ENCODE measurements at regions not wholly inside any gene's neighbourhood (a gene's known extent, or its start where the extent isn't known, plus 50 kb on each side); places are given as distances from the start of the nearest gene placed in this dataset.

DNA sequence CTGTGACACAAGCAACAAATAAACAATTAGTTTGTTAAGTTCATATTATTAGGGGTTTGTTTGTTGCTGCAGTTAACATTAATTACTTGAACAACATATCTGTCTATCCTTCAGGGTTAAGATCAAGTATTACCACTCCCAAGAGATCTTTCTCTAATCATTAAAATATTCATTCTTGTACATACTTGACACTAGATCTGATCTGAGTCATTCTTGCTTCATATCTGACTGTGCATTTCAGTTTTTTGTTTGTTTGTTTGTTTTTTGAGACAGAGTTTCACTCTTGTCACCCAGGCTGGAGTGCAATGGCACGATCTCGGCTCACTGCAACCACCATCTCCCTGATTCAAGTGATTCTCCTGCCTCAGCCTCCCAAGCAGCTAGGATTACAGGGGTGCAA, 613.3 kb upstream of the PLXNA2 start:
- no peak overlapping the region for H3K4me3 Mint-ChIP-seq

DNA sequence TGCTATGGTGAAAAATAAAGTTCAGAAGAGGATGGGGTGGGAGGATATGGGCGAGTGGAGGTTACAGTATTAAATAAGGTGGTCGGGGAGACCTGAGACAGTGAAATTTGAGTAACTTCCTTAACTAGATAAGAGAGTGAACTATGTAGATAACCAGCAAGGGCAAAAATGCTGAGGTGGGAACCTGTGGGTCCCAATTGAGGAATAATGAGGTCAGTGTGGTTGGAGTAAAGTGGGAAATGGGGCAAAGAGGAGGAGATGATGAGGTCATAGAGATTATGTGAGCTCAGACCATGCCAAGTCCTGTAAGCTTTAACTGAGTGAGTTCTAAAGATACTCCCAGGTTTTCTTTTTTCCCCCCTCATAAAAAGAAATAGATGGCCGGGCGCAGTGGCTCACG, 614.6 kb upstream of the PLXNA2 start:
- TF ChIP-seq, protein P1, sequence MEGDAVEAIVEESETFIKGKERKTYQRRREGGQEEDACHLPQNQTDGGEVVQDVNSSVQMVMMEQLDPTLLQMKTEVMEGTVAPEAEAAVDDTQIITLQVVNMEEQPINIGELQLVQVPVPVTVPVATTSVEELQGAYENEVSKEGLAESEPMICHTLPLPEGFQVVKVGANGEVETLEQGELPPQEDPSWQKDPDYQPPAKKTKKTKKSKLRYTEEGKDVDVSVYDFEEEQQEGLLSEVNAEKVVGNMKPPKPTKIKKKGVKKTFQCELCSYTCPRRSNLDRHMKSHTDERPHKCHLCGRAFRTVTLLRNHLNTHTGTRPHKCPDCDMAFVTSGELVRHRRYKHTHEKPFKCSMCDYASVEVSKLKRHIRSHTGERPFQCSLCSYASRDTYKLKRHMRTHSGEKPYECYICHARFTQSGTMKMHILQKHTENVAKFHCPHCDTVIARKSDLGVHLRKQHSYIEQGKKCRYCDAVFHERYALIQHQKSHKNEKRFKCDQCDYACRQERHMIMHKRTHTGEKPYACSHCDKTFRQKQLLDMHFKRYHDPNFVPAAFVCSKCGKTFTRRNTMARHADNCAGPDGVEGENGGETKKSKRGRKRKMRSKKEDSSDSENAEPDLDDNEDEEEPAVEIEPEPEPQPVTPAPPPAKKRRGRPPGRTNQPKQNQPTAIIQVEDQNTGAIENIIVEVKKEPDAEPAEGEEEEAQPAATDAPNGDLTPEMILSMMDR (IDR thresholded peaks at IDR 0.05), result no peak
- Histone ChIP-seq H2AFZ (ENCODE audit: insufficient read depth, low read depth, low read length, poor library complexity, severe bottlenecking) (no peak overlapping the region), H3K9me3 (replicated peaks in 1 of 2; ENCODE audit: control insufficient read depth in 1 of 2, insufficient read depth in 1 of 2, low read length in 2 of 2) (no peaks in the 10 kb centered on the region), H3K36me3 (replicated peaks in 1 of 2; ENCODE audit: control insufficient read depth in 1 of 2, insufficient read depth in 2 of 2, low read length in 2 of 2) (no peaks in the 10 kb centered on the region), H3K9ac (ENCODE audit: insufficient read depth, low read length, poor library complexity, severe bottlenecking) (no peak overlapping the region), H3K4me2 (replicated peaks; ENCODE audit: extremely low read depth, low read length, poor library complexity, severe bottlenecking) (no peak overlapping the region), H3K4me3 (replicated peaks in 1 of 3; ENCODE audit: low read depth in 2 of 3, low read length in 3 of 3) (no peak overlapping the region), H3K27me3 (ENCODE audit: control insufficient read depth in 2 of 2, insufficient read depth in 2 of 2, low read length in 2 of 2) (no peaks in the 10 kb centered on the region), H3K4me1 (ENCODE audit: control insufficient read depth in 1 of 2, insufficient read depth in 2 of 2, low read length in 2 of 2) (no peaks in the 10 kb centered on the region), H3K27ac (ENCODE audit: low read depth in 1 of 2, low read length in 2 of 2) (no peak overlapping the region), H3K79me2 (ENCODE audit: insufficient read depth, low read length) (no peaks in the 10 kb centered on the region), H4K20me1 (ENCODE audit: insufficient read depth, low read length) (no peaks in the 10 kb centered on the region)
- Mint-ChIP-seq H3K4me1 (no peaks in the 10 kb centered on the region), H3K9me3 (peaks cover 0 to 13% (median 5%) of the 10 kb centered on the region in 7 donors), H3K27ac (no peak overlapping the region), H3K4me3 (no peak overlapping the region), H3K27me3 (ENCODE audit: low read depth in 3 of 3) (peaks cover 0 to 3% (median 1%) of the 10 kb centered on the region in 3 donors), H3K36me3 (no peaks in the 10 kb centered on the region)
- intact Hi-C loops (cut with micrococcal nuclease), result no loop called here
- DNase-seq, result no peak
- WGBS (ENCODE audit: insufficient coverage), result no CpG with 5 or more reads among the region's 5 CpGs

More for the DNA sequence above, 613.3 kb upstream of the PLXNA2 start:
- no peaks in the 10 kb centered on the region for H3K9me3 ChIP-seq (replicated peaks in 1 of 2; ENCODE audit: control insufficient read depth in 1 of 2, insufficient read depth in 1 of 2, low read length in 2 of 2)
- no CpG with 5 or more reads among the region's 2 CpGs for WGBS (ENCODE audit: insufficient coverage)
- H3K27ac Mint-ChIP-seq, result no peak overlapping the region
- no peaks in the 10 kb centered on the region for H3K27me3 ChIP-seq (ENCODE audit: control insufficient read depth in 2 of 2, insufficient read depth in 2 of 2, low read length in 2 of 2)
- H3K79me2 ChIP-seq (ENCODE audit: insufficient read depth, low read length), result no peaks in the 10 kb centered on the region
- no peak overlapping the region for H3K9ac ChIP-seq (ENCODE audit: insufficient read depth, low read length, poor library complexity, severe bottlenecking)
- peaks cover 0 to 3% (median 0%) of the 10 kb centered on the region in 3 donors for H3K27me3 Mint-ChIP-seq (ENCODE audit: low read depth in 3 of 3)
- no peaks in the 10 kb centered on the region for H3K4me1 ChIP-seq (ENCODE audit: control insufficient read depth in 1 of 2, insufficient read depth in 2 of 2, low read length in 2 of 2)
- peaks cover 0 to 11% (median 5%) of the 10 kb centered on the region in 7 donors for H3K9me3 Mint-ChIP-seq
- H2AFZ ChIP-seq (ENCODE audit: insufficient read depth, low read depth, low read length, poor library complexity, severe bottlenecking), result no peak overlapping the region
- intact Hi-C loops (cut with micrococcal nuclease), result no loop called here
- no peak overlapping the region for H3K4me2 ChIP-seq (replicated peaks; ENCODE audit: extremely low read depth, low read length, poor library complexity, severe bottlenecking)
- H3K27ac ChIP-seq (ENCODE audit: low read depth in 1 of 2, low read length in 2 of 2), result no peak overlapping the region
- no peaks in the 10 kb centered on the region for H3K36me3 ChIP-seq (replicated peaks in 1 of 2; ENCODE audit: control insufficient read depth in 1 of 2, insufficient read depth in 2 of 2, low read length in 2 of 2)
- H4K20me1 ChIP-seq (ENCODE audit: insufficient read depth, low read length), result no peaks in the 10 kb centered on the region
- H3K36me3 Mint-ChIP-seq, result no peaks in the 10 kb centered on the region
- no peaks in the 10 kb centered on the region for H3K4me1 Mint-ChIP-seq
- TF ChIP-seq, protein P1 (IDR thresholded peaks at IDR 0.05), result no peak
- no peak overlapping the region for H3K4me3 ChIP-seq (replicated peaks in 1 of 3; ENCODE audit: low read depth in 2 of 3, low read length in 3 of 3)
- no peak for DNase-seq
